ENCODE measurements at regions not wholly inside any gene's neighbourhood (a gene's known extent, or its start where the extent isn't known, plus 50 kb on each side); places are given as distances from the start of the nearest gene placed in this dataset.
"Not testable (repeated sequence)": the region's sequence is repeated elsewhere in the genome, so short reads cannot be mapped to it uniquely, and the experiment has no call there.

GRCh38 chr3:94405258-94406035 is 342.6 kb downstream of the NSUN3 start:
- no peaks in the 10 kb centered on the region for H3K27me3 ChIP-seq (replicated peaks; ENCODE audit: control insufficient read depth, insufficient read depth, low read length)

GRCh38 chr3:94406595-94406994 is 343.7 kb downstream of the NSUN3 start:
- no peaks in the 10 kb centered on the region for H3K36me3 ChIP-seq (ENCODE audit: control insufficient read depth, insufficient read depth, low read length)
- no peak for DNase-seq (ENCODE audit: extremely low read depth, insufficient read length)
- no peaks in the 10 kb centered on the region for H3K27me3 ChIP-seq (replicated peaks; ENCODE audit: control insufficient read depth, insufficient read depth, low read length)
- H3K4me3 ChIP-seq (replicated peaks; ENCODE audit: low read depth, low read length): no peak overlapping the region
- TF ChIP-seq, protein P1, sequence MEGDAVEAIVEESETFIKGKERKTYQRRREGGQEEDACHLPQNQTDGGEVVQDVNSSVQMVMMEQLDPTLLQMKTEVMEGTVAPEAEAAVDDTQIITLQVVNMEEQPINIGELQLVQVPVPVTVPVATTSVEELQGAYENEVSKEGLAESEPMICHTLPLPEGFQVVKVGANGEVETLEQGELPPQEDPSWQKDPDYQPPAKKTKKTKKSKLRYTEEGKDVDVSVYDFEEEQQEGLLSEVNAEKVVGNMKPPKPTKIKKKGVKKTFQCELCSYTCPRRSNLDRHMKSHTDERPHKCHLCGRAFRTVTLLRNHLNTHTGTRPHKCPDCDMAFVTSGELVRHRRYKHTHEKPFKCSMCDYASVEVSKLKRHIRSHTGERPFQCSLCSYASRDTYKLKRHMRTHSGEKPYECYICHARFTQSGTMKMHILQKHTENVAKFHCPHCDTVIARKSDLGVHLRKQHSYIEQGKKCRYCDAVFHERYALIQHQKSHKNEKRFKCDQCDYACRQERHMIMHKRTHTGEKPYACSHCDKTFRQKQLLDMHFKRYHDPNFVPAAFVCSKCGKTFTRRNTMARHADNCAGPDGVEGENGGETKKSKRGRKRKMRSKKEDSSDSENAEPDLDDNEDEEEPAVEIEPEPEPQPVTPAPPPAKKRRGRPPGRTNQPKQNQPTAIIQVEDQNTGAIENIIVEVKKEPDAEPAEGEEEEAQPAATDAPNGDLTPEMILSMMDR (IDR thresholded peaks at IDR 0.05; ENCODE audit: insufficient read depth, low read length, poor library complexity, severe bottlenecking): no peak

More at GRCh38 chr3:94405258-94406035, 342.6 kb downstream of the NSUN3 start:
- TF ChIP-seq, protein P1 (IDR thresholded peaks at IDR 0.05; ENCODE audit: insufficient read depth, low read length, poor library complexity, severe bottlenecking): no peak
- Histone ChIP-seq H3K4me3 (replicated peaks; ENCODE audit: low read depth, low read length) (no peak overlapping the region), H3K36me3 (ENCODE audit: control insufficient read depth, insufficient read depth, low read length) (no peaks in the 10 kb centered on the region)
- no peak for DNase-seq (ENCODE audit: extremely low read depth, insufficient read length)

DNA sequence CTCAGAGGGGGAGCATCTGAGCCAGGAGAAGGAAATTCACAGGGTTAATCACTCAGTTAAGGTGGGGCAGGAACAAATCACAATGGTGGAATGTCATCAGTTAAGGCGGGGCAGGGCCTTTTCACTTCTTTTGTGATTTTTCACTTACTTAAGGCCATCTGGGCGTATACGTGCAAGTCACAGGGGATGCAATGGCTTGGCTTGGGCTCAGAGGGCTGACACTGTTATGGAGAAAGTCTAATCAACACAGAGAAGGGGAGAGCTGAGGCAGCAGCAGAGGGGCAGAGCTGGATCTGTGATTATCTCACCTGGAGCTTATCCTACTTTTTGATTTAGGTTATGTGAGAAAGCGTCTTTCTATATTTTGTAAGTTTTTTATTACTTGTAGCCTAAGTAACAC is 350.1 kb downstream of the NSUN3 start:
- not testable (repeated sequence) for H3K36me3 ChIP-seq (ENCODE audit: control insufficient read depth, insufficient read depth, low read length); H3K4me3 ChIP-seq (replicated peaks; ENCODE audit: low read depth, low read length); DNase-seq (ENCODE audit: extremely low read depth, insufficient read length); H3K27me3 ChIP-seq (replicated peaks; ENCODE audit: control insufficient read depth, insufficient read depth, low read length)

DNA sequence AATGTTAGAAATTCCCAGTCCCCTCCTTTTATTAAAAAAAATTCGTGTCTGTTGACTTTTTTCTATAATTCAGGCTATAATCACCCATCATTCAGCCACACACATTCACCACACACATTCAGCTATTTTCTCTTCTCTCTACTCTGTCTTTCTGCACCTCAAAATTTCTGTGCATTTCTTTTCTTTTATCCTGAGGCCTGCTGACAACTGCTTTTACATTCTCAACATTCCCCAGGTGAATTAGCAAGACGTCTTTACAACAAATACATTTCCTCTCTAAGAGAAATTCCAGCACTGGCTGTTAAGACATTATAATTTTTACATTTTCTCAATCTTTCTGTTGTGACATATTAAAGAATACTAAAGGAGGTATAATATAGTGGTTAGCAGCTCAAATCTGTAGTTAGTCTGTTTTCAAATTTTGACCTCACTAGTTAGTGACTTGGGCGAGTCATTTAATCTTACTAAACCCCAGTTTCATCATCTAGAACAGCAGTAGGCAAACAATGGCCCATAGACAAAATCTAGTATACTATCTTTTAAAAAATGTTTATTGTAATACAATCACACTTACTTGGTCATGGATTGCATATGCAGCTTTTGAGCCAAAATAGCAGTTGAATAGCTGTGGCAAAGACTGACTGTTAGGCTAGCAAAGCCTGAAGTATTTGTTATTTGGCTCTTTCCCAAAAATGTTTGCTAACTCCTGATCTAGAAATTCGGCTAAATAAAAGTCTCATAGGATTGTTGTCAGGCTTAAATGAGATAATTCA is 350.7 kb downstream of the NSUN3 start:
- TF ChIP-seq, protein P1 (IDR thresholded peaks at IDR 0.05; ENCODE audit: insufficient read depth, low read length, poor library complexity, severe bottlenecking): no peak
- H3K27me3 ChIP-seq (replicated peaks; ENCODE audit: control insufficient read depth, insufficient read depth, low read length): no peaks in the 10 kb centered on the region
- no peak overlapping the region for H3K4me3 ChIP-seq (replicated peaks; ENCODE audit: low read depth, low read length)
- DNase-seq (ENCODE audit: extremely low read depth, insufficient read length): no peak
- no peaks in the 10 kb centered on the region for H3K36me3 ChIP-seq (ENCODE audit: control insufficient read depth, insufficient read depth, low read length)

- Histone ChIP-seq H3K36me3 (ENCODE audit: control insufficient read depth, insufficient read depth, low read length) (no peaks in the 10 kb centered on the region), H3K4me3 (replicated peaks; ENCODE audit: low read depth, low read length) (no peak overlapping the region), H3K27me3 (replicated peaks; ENCODE audit: control insufficient read depth, insufficient read depth, low read length) (no peaks in the 10 kb centered on the region)
- TF ChIP-seq, protein P1 (IDR thresholded peaks at IDR 0.05; ENCODE audit: insufficient read depth, low read length, poor library complexity, severe bottlenecking): no peak
- DNase-seq (ENCODE audit: extremely low read depth, insufficient read length): no peak
Measured at GRCh38 chr3:94414418-94414817, 351.6 kb downstream of the NSUN3 start.

- TF ChIP-seq, protein P1 (IDR thresholded peaks at IDR 0.05; ENCODE audit: insufficient read depth, low read length, poor library complexity, severe bottlenecking): no peak
- Histone ChIP-seq H3K4me3 (replicated peaks; ENCODE audit: low read depth, low read length) (no peak overlapping the region), H3K27me3 (replicated peaks; ENCODE audit: control insufficient read depth, insufficient read depth, low read length) (no peaks in the 10 kb centered on the region), H3K36me3 (ENCODE audit: control insufficient read depth, insufficient read depth, low read length) (no peaks in the 10 kb centered on the region)
- DNase-seq (ENCODE audit: extremely low read depth, insufficient read length): no peak
Measured at GRCh38 chr3:94416768-94417167, 353.9 kb downstream of the NSUN3 start.
